Lower lobe of right lung (tissue), 2 donors: ENCODE measurements at regions not wholly inside any gene's neighbourhood (a gene's known extent, or its start where the extent isn't known, plus 50 kb on each side); places are given as distances from the start of the nearest gene placed in this dataset.

Experiments used
- ATAC-seq, 2 donors: fragments of 200-7000 bp; cut with Tn5 transposase; one replicate each; pipeline ENCODE4 v1.9.1; 2020 to 2022; ENCODE audit warnings: mild to moderate bottlenecking in 2 of 2, moderate library complexity in 2 of 2
- DNase-seq: peaks from one replicate; pipeline ENCODE4 v3.0.0-alpha.2; 2020
- H3K27ac ChIP-seq: fragments of 200-600 bp; one replicate; pipeline ENCODE4 v1.8.0; 2022
- H3K27me3 ChIP-seq: fragments of 200-600 bp; one replicate; pipeline ENCODE4 v1.8.0; 2022; ENCODE audit warnings: low read depth
- H3K36me3 ChIP-seq: fragments of 200-600 bp; one replicate; pipeline ENCODE4 v1.8.0; 2022; ENCODE audit warnings: mild to moderate bottlenecking
- H3K4me1 ChIP-seq: fragments of 200-600 bp; one replicate; pipeline ENCODE4 v1.8.0; 2022
- H3K4me3 ChIP-seq: fragments of 200-600 bp; one replicate; pipeline ENCODE4 v1.8.0; 2022; ENCODE audit warnings: mild to moderate bottlenecking
- H3K9me3 ChIP-seq: fragments of 200-600 bp; one replicate; pipeline ENCODE4 v1.8.0; 2022
- intact Hi-C: fragments of 100-400 bp; cut with DNase I; formaldehyde crosslinking; loops from one replicate; pipeline ENCODE4 v1.11.0; 2022
- TF ChIP-seq, protein P1 (sequence below): fragments of 200-600 bp; IDR thresholded peaks from one replicate; pipeline ENCODE4 v1.8.0; 2022; ENCODE audit warnings: antibody characterized with exemption, mild to moderate bottlenecking
- donor health status: DM: no; HTN: yes; CAD: no; lungs with severe emphysema.

DNA sequence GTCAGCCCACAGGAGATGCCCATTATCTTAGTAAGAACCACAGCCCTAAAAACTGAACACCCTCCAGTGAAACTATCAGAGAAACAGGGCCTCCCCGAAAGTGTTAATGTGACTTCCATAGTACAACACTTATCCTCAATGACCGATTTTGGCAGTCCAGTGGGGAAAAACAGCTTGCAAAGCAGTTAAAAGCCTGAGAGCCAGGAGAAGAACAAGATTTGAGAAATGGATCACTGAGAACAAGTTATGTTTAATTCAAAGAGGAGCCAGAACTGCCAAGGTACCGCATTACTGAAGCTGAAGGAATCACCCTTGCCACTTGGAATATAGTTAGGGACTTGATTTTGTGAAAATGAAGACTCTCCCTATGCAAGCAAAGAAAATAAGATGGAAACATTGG lies 236.9 kb downstream of the QKI start:
- ATAC-seq (no peak), DNase-seq (no peak)
- intact Hi-C loops: no loop called here
- Histone ChIP-seq H3K4me3 (no peak overlapping the region), H3K4me1 (no peaks in the 10 kb centered on the region), H3K27me3 (no peaks in the 10 kb centered on the region), H3K36me3 (no peaks in the 10 kb centered on the region), H3K27ac (no peak overlapping the region), H3K9me3 (no peaks in the 10 kb centered on the region)
- TF ChIP-seq, protein P1, sequence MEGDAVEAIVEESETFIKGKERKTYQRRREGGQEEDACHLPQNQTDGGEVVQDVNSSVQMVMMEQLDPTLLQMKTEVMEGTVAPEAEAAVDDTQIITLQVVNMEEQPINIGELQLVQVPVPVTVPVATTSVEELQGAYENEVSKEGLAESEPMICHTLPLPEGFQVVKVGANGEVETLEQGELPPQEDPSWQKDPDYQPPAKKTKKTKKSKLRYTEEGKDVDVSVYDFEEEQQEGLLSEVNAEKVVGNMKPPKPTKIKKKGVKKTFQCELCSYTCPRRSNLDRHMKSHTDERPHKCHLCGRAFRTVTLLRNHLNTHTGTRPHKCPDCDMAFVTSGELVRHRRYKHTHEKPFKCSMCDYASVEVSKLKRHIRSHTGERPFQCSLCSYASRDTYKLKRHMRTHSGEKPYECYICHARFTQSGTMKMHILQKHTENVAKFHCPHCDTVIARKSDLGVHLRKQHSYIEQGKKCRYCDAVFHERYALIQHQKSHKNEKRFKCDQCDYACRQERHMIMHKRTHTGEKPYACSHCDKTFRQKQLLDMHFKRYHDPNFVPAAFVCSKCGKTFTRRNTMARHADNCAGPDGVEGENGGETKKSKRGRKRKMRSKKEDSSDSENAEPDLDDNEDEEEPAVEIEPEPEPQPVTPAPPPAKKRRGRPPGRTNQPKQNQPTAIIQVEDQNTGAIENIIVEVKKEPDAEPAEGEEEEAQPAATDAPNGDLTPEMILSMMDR: no peak

DNA sequence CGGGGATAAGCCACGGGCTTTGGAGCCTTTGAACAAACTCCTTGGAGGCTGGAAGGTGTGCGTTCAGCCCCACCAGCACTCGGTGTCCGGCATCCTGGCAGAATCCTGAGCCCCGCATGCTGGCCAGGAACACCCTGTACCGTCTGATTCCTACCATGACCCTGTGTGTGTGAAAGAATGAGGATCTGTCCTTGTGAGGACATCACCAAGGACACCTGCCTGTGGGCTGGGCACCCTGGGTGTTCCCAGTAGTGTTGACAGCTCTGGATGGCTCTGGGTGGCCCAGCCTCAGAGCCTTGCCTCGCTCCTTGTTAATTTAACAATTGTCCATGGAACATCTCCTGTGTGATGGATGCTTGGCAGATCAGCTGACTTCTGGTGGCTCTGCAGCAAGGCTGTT lies 234.3 kb downstream of the QKI start:
- H3K4me3 ChIP-seq: no peak overlapping the region
- intact Hi-C loops: no loop called here
- no peaks in the 10 kb centered on the region for H3K36me3 ChIP-seq
- no peak overlapping the region for H3K27ac ChIP-seq
- H3K4me1 ChIP-seq: no peaks in the 10 kb centered on the region
- no peak for DNase-seq
- no peak for ATAC-seq
- no peaks in the 10 kb centered on the region for H3K27me3 ChIP-seq
- no peaks in the 10 kb centered on the region for H3K9me3 ChIP-seq
- TF ChIP-seq, protein P1: no peak

DNA sequence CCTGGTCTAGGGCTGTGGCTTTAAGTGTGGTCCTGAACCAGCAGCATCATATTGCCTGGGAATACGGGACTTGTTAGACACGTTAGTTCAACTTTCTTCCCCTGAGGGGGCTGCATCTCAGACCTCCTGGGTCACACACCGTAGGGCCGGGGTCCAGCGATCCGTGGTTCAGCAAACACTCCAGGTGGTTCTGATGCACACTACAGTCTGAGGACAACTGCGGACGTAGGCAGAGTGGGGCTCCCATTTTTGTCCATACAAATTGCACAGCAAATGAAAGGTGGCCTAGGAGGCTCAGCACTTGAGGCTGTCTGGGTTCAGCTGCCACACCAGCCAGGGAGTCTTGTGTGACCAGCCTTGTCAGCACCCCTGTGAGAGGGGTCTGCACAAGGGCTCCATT lies 233.1 kb downstream of the QKI start:
- no peaks in the 10 kb centered on the region for H3K9me3 ChIP-seq
- H3K27ac ChIP-seq: no peak overlapping the region
- TF ChIP-seq, protein P1: no peak
- no peak overlapping the region for H3K4me3 ChIP-seq
- no peaks in the 10 kb centered on the region for H3K4me1 ChIP-seq
- intact Hi-C loops: no loop called here
- ATAC-seq (no peak), DNase-seq (no peak)
- H3K27me3 ChIP-seq: no peaks in the 10 kb centered on the region
- no peaks in the 10 kb centered on the region for H3K36me3 ChIP-seq

GRCh38 chr6:163646866-163647265 lies 232.3 kb downstream of the QKI start:
- Histone ChIP-seq H3K9me3 (no peaks in the 10 kb centered on the region), H3K27ac (no peak overlapping the region), H3K4me3 (no peak overlapping the region), H3K4me1 (no peaks in the 10 kb centered on the region), H3K27me3 (no peaks in the 10 kb centered on the region), H3K36me3 (no peaks in the 10 kb centered on the region)
- intact Hi-C loops: no loop called here
- DNase-seq (no peak), ATAC-seq (no peak)
- TF ChIP-seq, protein P1: no peak

GRCh38 chr6:163646133-163646532 lies 231.6 kb downstream of the QKI start:
- H3K9me3 ChIP-seq: no peaks in the 10 kb centered on the region
- H3K4me1 ChIP-seq: no peaks in the 10 kb centered on the region
- H3K27ac ChIP-seq: no peak overlapping the region
- no peak for ATAC-seq
- DNase-seq: no peak
- H3K4me3 ChIP-seq: no peak overlapping the region
- TF ChIP-seq, protein P1: no peak
- H3K36me3 ChIP-seq: no peaks in the 10 kb centered on the region
- H3K27me3 ChIP-seq: no peaks in the 10 kb centered on the region
- intact Hi-C loops: no loop called here

GRCh38 chr6:163645560-163645959 lies 231.0 kb downstream of the QKI start:
- no peak overlapping the region for H3K4me3 ChIP-seq
- no peak overlapping the region for H3K27ac ChIP-seq
- DNase-seq: no peak
- no peaks in the 10 kb centered on the region for H3K4me1 ChIP-seq
- intact Hi-C loops: no loop called here
- H3K36me3 ChIP-seq: no peaks in the 10 kb centered on the region
- TF ChIP-seq, protein P1: no peak
- H3K27me3 ChIP-seq: no peaks in the 10 kb centered on the region
- no peak for ATAC-seq
- H3K9me3 ChIP-seq: no peaks in the 10 kb centered on the region
